Testis (tissue), 2 donors: ENCODE measurements at regions not wholly inside any gene's neighbourhood (a gene's known extent, or its start where the extent isn't known, plus 50 kb on each side); places are given as distances from the start of the nearest gene placed in this dataset.

Experiments used
- CTCF ChIP-seq, 3 experiments: fragments of 450-650 bp in 2 of 3; fragments of 200-600 bp in 1 of 3; sonication (generic) in 1 of 3; IDR thresholded peaks; one replicate each; pipeline ENCODE4 v1.5.1; 2016 to 2019; ENCODE audit warnings: antibody characterized with exemption in 3 of 3, mild to moderate bottlenecking in 2 of 3, moderate library complexity in 1 of 3
- POLR2A ChIP-seq: fragments of 450-650 bp; IDR thresholded peaks from one replicate; pipeline ENCODE4 v1.6.1; 2017; ENCODE audit warnings: antibody characterized with exemption, mild to moderate bottlenecking, moderate library complexity

- TF ChIP-seq CTCF (IDR thresholded peaks at IDR 0.05), result no peak
- TF ChIP-seq POLR2A, result no peak
These were observed 133.0 kb downstream of the ZC4H2 start for GRCh38 chrX:64843224-64843623.
